Psoas muscle (tissue), 7 donors: ENCODE measurements at regions not wholly inside any gene's neighbourhood (a gene's known extent, or its start where the extent isn't known, plus 50 kb on each side); places are given as distances from the start of the nearest gene placed in this dataset.

Experiments used
- ATAC-seq, 4 donors: fragments of 200-7000 bp; cut with Tn5 transposase; one replicate each; pipeline ENCODE4 v1.9.1; 2020; ENCODE audit warnings: moderate library complexity in 3 of 4, mild to moderate bottlenecking in 2 of 4
- DNase-seq, 2 donors: peaks; one replicate each; pipeline ENCODE4 v3.0.0-alpha.2; 2020
- H3K27ac ChIP-seq: fragments of 200-600 bp; one replicate; pipeline ENCODE4 v1.8.0; 2022
- H3K27me3 ChIP-seq, 3 donors: fragments of 200-600 bp in 1 of 3; one replicate each; pipeline versions ENCODE4 v1.6.1 to v1.8.0; 2013 to 2022; ENCODE audit warnings: low read length in 2 of 3, mild to moderate bottlenecking in 2 of 3, moderate library complexity in 1 of 3; ENCODE audit not compliant: insufficient read depth in 3 of 3
- H3K36me3 ChIP-seq, 2 donors: fragments of 200-600 bp in 1 of 2; one replicate each; pipeline versions ENCODE4 v1.6.1 to v1.8.0; 2013 to 2022; ENCODE audit warnings: low read depth in 1 of 2, mild to moderate bottlenecking in 1 of 2, moderate library complexity in 1 of 2; ENCODE audit not compliant: insufficient read depth in 1 of 2
- H3K4me1 ChIP-seq: fragments of 200-600 bp; one replicate; pipeline ENCODE4 v1.8.0; 2022
- H3K4me3 ChIP-seq: fragments of 200-600 bp; one replicate; pipeline ENCODE4 v1.8.0; 2022; ENCODE audit warnings: mild to moderate bottlenecking
- H3K9me3 ChIP-seq: fragments of 200-600 bp; one replicate; pipeline ENCODE4 v1.8.0; 2022
- WGBS, 3 donors: extraction: QIAGEN DNeasy Blood & Tissue Kit; methylation state at CpG; one replicate each; pipeline versions ENCODE4 v1.1.6 to v1.1.7; 2013; 5-methylcytosine and 5-hydroxymethylcytosine counted together
- intact Hi-C, 2 donors: fragments of 100-400 bp; cut with DNase I; formaldehyde crosslinking; loops; one replicate each; pipeline versions ENCODE4 v1.11.0 to v1.14.2; 2022
- TF ChIP-seq, protein P1 (sequence below): fragments of 200-600 bp; IDR thresholded peaks from one replicate; pipeline ENCODE4 v1.8.0; 2022; ENCODE audit warnings: antibody characterized with exemption
- donor health status: healthy with polysubstance abuse.
- donor health status: DM: no; HTN: no; CAD: no; lungs with moderate emphysema.
- donor health status: Bipolar disorder and iron deficiency.
- donor health status: healthy.
- donor health status: DM: yes; HTN: yes; CAD: no.
- donor health status: DM: no; HTN: no; CAD: no.
- donor health status: DM: yes; HTN: yes; CAD: no.

DNA sequence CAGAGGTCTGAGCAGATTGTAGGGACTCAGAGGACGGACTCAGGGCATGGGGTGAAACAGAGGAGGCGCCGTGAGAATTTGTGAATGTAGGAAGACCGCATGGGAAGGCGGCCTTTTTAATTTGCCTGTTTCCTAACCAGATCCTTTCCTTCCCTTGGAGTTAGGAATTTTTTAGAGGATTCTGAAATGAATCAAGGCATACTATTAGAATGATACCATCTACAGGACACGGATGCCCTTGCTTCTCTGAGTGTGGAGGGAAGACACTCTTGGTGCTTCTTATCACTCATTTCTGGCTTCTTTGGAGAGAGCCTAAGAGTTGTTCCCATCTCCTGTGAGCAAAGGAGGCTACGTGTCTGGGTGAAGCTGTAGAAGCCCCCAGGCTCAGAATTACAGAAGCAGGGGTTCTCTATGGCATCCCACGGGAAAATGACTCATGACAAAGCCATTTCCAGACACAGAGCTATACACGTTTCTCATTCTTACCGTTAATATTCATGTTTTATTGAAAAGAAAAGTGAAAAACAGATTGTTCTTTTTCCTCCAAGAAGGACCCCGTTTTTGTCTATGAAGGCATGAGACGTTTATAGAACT lies 148.5 kb downstream of the EDN3 start:
- H3K9me3 ChIP-seq, result no peaks in the 10 kb centered on the region
- TF ChIP-seq, protein P1, sequence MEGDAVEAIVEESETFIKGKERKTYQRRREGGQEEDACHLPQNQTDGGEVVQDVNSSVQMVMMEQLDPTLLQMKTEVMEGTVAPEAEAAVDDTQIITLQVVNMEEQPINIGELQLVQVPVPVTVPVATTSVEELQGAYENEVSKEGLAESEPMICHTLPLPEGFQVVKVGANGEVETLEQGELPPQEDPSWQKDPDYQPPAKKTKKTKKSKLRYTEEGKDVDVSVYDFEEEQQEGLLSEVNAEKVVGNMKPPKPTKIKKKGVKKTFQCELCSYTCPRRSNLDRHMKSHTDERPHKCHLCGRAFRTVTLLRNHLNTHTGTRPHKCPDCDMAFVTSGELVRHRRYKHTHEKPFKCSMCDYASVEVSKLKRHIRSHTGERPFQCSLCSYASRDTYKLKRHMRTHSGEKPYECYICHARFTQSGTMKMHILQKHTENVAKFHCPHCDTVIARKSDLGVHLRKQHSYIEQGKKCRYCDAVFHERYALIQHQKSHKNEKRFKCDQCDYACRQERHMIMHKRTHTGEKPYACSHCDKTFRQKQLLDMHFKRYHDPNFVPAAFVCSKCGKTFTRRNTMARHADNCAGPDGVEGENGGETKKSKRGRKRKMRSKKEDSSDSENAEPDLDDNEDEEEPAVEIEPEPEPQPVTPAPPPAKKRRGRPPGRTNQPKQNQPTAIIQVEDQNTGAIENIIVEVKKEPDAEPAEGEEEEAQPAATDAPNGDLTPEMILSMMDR, result no peak
- H3K4me1 ChIP-seq, result no peaks in the 10 kb centered on the region
- H3K36me3 ChIP-seq, result no peaks in the 10 kb centered on the region
- ATAC-seq, result no peak
- no peak overlapping the region for H3K27ac ChIP-seq
- WGBS, 3 donors, result 71 to 75% (median 72%) methylated on average over 12 of the region's 12 CpGs
- H3K27me3 ChIP-seq, result peaks cover 0 to 48% (median 9%) of the 10 kb centered on the region in 3 donors
- intact Hi-C loops, result no loop called here
- DNase-seq, result no peak
- H3K4me3 ChIP-seq, result no peak overlapping the region

DNA sequence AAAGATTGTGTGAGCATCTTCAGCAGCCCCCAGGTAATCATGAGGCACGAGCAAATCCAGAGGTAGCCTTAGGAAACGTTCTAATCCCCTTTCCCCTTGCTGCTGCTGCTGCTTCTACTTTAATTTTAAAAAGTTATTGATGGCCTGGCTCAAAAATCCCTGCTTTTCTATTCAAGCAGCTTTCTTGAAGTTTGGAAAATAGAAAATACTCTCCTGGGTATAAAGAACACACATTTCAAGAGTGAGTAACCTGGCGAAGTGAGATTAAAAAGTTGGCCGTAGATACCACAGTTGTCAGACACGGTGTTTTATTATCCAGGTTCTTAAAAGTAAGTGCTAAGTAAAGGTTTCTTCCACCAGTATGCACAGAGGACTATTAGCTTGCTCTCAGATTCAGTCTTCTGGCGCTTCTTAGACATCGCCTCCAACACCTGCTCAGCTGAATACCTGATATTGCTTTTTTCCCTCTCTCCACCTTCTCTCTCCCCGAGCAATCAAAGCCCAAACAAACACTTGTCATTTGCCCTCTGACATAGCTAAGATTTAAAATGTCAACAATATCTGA lies 150.7 kb downstream of the EDN3 start:
- no peaks in the 10 kb centered on the region for H3K36me3 ChIP-seq
- H3K27ac ChIP-seq, result no peak overlapping the region
- intact Hi-C loops, result no loop called here
- no peaks in the 10 kb centered on the region for H3K4me1 ChIP-seq
- H3K9me3 ChIP-seq, result no peaks in the 10 kb centered on the region
- DNase-seq, result no peak
- ATAC-seq, result no peak
- H3K4me3 ChIP-seq, result no peak overlapping the region
- TF ChIP-seq, protein P1, result no peak
- 75 to 76% (median 76%) methylated on average over 8 of the region's 8 CpGs for WGBS, 3 donors
- peaks cover 0 to 34% (median 2%) of the 10 kb centered on the region in 3 donors for H3K27me3 ChIP-seq

DNA sequence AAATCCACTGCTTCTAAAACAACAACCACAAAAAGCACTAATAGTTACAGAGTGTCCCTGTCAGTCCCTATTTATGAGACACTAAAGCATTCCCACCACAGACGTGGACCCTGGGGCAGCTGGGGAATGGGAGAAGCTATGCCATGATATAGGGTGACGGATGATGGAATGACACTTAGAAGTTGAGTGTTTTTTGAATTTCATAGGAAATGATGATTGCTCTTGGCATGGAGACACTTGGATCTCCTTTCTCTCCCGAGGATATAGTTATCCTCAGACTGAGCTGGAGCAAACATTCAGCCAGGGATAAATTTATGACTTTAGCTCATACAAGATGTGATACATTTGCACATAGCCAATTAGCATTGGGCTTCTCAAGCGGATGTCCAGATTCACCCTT lies 151.2 kb downstream of the EDN3 start:
- H3K36me3 ChIP-seq, result no peaks in the 10 kb centered on the region
- ATAC-seq, result no peak
- peaks cover 0 to 34% (median 2%) of the 10 kb centered on the region in 3 donors for H3K27me3 ChIP-seq
- H3K9me3 ChIP-seq, result no peaks in the 10 kb centered on the region
- TF ChIP-seq, protein P1, result no peak
- no peaks in the 10 kb centered on the region for H3K4me1 ChIP-seq
- H3K4me3 ChIP-seq, result no peak overlapping the region
- intact Hi-C loops, result no loop called here
- DNase-seq, result no peak
- WGBS, 3 donors, result 37 to 53% (median 41%) methylated on average over 4 of the region's 4 CpGs
- no peak overlapping the region for H3K27ac ChIP-seq

DNA sequence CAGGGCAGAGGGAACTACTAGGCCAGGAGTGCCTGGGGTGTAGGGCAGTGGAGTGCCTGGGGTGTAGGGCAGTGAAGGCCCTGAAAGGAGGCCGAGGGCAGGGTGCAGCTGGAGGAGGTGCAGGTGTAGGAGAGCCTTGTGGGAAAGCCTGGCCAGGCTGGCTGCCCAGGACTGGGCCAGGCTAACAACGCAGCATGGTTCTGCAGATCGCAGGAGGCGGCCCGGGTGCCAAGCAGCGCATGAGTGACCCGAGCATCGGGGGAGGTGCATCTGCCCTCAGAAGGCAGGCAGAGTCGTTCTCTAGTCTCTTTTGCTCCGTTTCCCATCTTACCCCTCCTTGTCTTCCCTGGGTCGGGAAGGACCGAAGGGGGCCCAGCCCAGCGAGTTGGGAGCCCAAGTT lies 151.5 kb upstream of the PHACTR3 start:
- ATAC-seq (no peak), DNase-seq (no peak)
- Histone ChIP-seq H3K4me3 (no peak overlapping the region), H3K27me3 (peaks cover 0 to 32% (median 0%) of the 10 kb centered on the region in 3 donors), H3K36me3 (no peaks in the 10 kb centered on the region), H3K4me1 (no peaks in the 10 kb centered on the region), H3K9me3 (no peaks in the 10 kb centered on the region), H3K27ac (no peak overlapping the region)
- TF ChIP-seq, protein P1, result no peak
- WGBS, 3 donors, result 62 to 69% (median 68%) methylated on average over 12 to 13 of the region's 13 CpGs
- intact Hi-C loops, result no loop called here
